Fibroblast of lung (primary cell): ENCODE measurements at regions not wholly inside any gene's neighbourhood (a gene's known extent, or its start where the extent isn't known, plus 50 kb on each side); places are given as distances from the start of the nearest gene placed in this dataset.

Experiments
- DNase-seq, 2 donors: peaks; one replicate each; pipeline versions ENCODE4 v3.0.0 to v3.0.0-alpha.2; 2010; ENCODE audit warnings: low read depth in 2 of 2
- H2AFZ ChIP-seq: 2 replicates; pipeline ENCODE4 v1.5.1; 2012; ENCODE audit warnings: low read length, control low read depth, inconsistent platforms
- H3K27ac ChIP-seq: 2 replicates; pipeline ENCODE4 v1.5.1; 2011; ENCODE audit warnings: low read length, control low read depth; ENCODE audit not compliant: insufficient read depth
- H3K27me3 ChIP-seq: 2 replicates; pipeline ENCODE4 v1.5.1; 2011; ENCODE audit warnings: mild to moderate bottlenecking, low read length; ENCODE audit not compliant: control insufficient read depth, insufficient read depth
- H3K36me3 ChIP-seq: 2 replicates; pipeline ENCODE4 v1.5.1; 2011; ENCODE audit warnings: low read length; ENCODE audit not compliant: control insufficient read depth, insufficient read depth
- H3K4me1 ChIP-seq: 2 replicates; pipeline ENCODE4 v1.5.1; 2011; ENCODE audit warnings: low read length; ENCODE audit not compliant: control insufficient read depth, insufficient read depth; ENCODE audit errors: extremely low read depth
- H3K4me2 ChIP-seq: 2 replicates; pipeline ENCODE4 v1.5.1; 2011; ENCODE audit warnings: low read length, control low read depth; ENCODE audit not compliant: insufficient read depth; ENCODE audit errors: extremely low read depth
- H3K4me3 ChIP-seq, 4 experiments: fragments of 200-600 bp in 1 of 4; sonication (generic) in 1 of 4; replicated peaks in 1 of 4; 2 replicates each; pipeline ENCODE4 v1.5.1; 2011 to 2016; ENCODE audit warnings: low read length in 4 of 4, low read depth in 3 of 4, mild to moderate bottlenecking in 3 of 4, control low read depth in 2 of 4, inconsistent platforms in 1 of 4, mixed read lengths in 1 of 4; ENCODE audit not compliant: insufficient read depth in 1 of 4; ENCODE audit errors: control extremely low read depth in 1 of 4
- H3K79me2 ChIP-seq: 2 replicates; pipeline ENCODE4 v1.5.1; 2012; ENCODE audit warnings: mild to moderate bottlenecking, low read length, inconsistent platforms; ENCODE audit not compliant: control insufficient read depth, insufficient read depth
- H3K9ac ChIP-seq: 2 replicates; pipeline ENCODE4 v1.5.1; 2011; ENCODE audit warnings: mild to moderate bottlenecking, low read length, control low read depth; ENCODE audit not compliant: insufficient read depth
- H3K9me3 ChIP-seq: 2 replicates; pipeline ENCODE4 v1.5.1; 2012; ENCODE audit warnings: low read depth, low read length; ENCODE audit not compliant: control insufficient read depth, insufficient read depth
- H4K20me1 ChIP-seq: 2 replicates; pipeline ENCODE4 v1.5.1; 2011; ENCODE audit warnings: low read length; ENCODE audit not compliant: control insufficient read depth, insufficient read depth; ENCODE audit errors: extremely low read depth
- CTCF ChIP-seq, 2 donors: IDR thresholded peaks in 1 of 2; conservative IDR thresholded peaks in 1 of 2; 1 replicate in 1 of 2; 2 replicates in 1 of 2; pipeline ENCODE4 v1.5.1; 2011 to 2012; ENCODE audit warnings: low read length in 2 of 2, control low read depth in 1 of 2, inconsistent platforms in 1 of 2, low read depth in 1 of 2, mild to moderate bottlenecking in 1 of 2
- EZH2 ChIP-seq: IDR thresholded peaks from 2 replicates; pipeline ENCODE4 v1.5.1; 2012; ENCODE audit warnings: low read length, control low read depth, mild to moderate bottlenecking; ENCODE audit errors: missing control alignments

GRCh38 chr5:169439362-169439761 is 138.4 kb upstream of the SLIT3 start:
- Histone ChIP-seq H3K79me2 (no peaks in the 10 kb centered on the region), H3K9ac (no peak overlapping the region), H3K4me2 (no peak overlapping the region), H3K27me3 (peaks cover 5% of the 10 kb centered on the region), H2AFZ (no peak overlapping the region), H4K20me1 (no peaks in the 10 kb centered on the region), H3K9me3 (no peaks in the 10 kb centered on the region), H3K4me1 (no peaks in the 10 kb centered on the region), H3K4me3 (no peak overlapping the region), H3K36me3 (no peaks in the 10 kb centered on the region), H3K27ac (no peak overlapping the region)
- TF ChIP-seq EZH2, result no peak
- TF ChIP-seq CTCF (conservative IDR thresholded peaks at IDR 0.05 in 1 of 2, IDR thresholded peaks at IDR 0.05 in 1 of 2; ENCODE audit: low read depth in 1 of 2, low read length in 2 of 2), result no peak
- no peak for DNase-seq

GRCh38 chr5:169435506-169436229 is 134.7 kb upstream of the SLIT3 start:
- Histone ChIP-seq H3K9me3 (no peaks in the 10 kb centered on the region), H2AFZ (no peak overlapping the region), H3K4me3 (no peak overlapping the region), H4K20me1 (no peaks in the 10 kb centered on the region), H3K79me2 (no peaks in the 10 kb centered on the region), H3K9ac (no peak overlapping the region), H3K36me3 (no peaks in the 10 kb centered on the region), H3K4me2 (no peak overlapping the region), H3K27me3 (no peaks in the 10 kb centered on the region), H3K27ac (no peak overlapping the region), H3K4me1 (peaks cover 6% of the 10 kb centered on the region)
- no peak for TF ChIP-seq CTCF (conservative IDR thresholded peaks at IDR 0.05 in 1 of 2, IDR thresholded peaks at IDR 0.05 in 1 of 2; ENCODE audit: low read depth in 1 of 2, low read length in 2 of 2)
- no peak for TF ChIP-seq EZH2
- DNase-seq, result peak; percentile 53 to 64

- Histone ChIP-seq H3K36me3 (no peaks in the 10 kb centered on the region), H2AFZ (no peak overlapping the region), H3K4me2 (no peak overlapping the region), H4K20me1 (no peaks in the 10 kb centered on the region), H3K79me2 (no peaks in the 10 kb centered on the region), H3K9me3 (no peaks in the 10 kb centered on the region), H3K27me3 (no peaks in the 10 kb centered on the region), H3K4me1 (peaks cover 10% of the 10 kb centered on the region), H3K27ac (no peak overlapping the region), H3K9ac (no peak overlapping the region), H3K4me3 (no peak overlapping the region)
- DNase-seq, result no peak
- no peak for TF ChIP-seq CTCF (conservative IDR thresholded peaks at IDR 0.05 in 1 of 2, IDR thresholded peaks at IDR 0.05 in 1 of 2; ENCODE audit: low read depth in 1 of 2, low read length in 2 of 2)
- no peak for TF ChIP-seq EZH2
These were observed 132.3 kb upstream of the SLIT3 start for GRCh38 chr5:169433221-169433651.
